ENCODE measurements at regions not wholly inside any gene's neighbourhood (a gene's known extent, or its start where the extent isn't known, plus 50 kb on each side); places are given as distances from the start of the nearest gene placed in this dataset.

DNA sequence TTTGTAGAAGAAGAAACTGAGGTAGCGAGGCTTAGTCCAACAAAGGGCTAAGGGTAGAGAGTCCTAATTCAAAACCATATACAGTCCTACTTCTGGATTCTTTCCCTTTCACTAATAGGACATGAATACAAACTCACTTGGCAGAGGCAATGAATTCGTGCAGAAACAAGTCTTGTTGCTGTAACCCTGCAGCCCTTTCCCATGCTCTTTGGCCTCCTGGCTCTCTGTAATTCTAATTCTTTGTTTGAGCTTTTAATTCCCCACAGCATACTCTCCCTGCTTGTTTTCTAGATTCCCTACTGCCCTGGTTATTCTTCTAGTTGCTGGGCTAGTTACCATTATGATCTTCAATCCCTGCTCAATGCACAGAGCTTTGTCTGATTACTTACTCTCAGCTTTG, 381.4 kb downstream of the ETNK1 start:
- DNase-seq (ENCODE audit: insufficient read length, low spot score) (no peak), FAIRE-seq (no peak)
- no peak for TF ChIP-seq POU2F2 (IDR thresholded peaks at IDR 0.05; ENCODE audit: low read depth, low read length)
- no peak for TF ChIP-seq PAX5 (IDR thresholded peaks at IDR 0.05; ENCODE audit: insufficient read depth, low read length, severe bottlenecking)
- no peak for TF ChIP-seq POLR2AphosphoS5 (IDR thresholded peaks at IDR 0.05; ENCODE audit: low read depth, low read length)
- TF ChIP-seq SPI1 (IDR thresholded peaks at IDR 0.05; ENCODE audit: low read depth, low read length) = no peak
- no peak for TF ChIP-seq TAF1 (IDR thresholded peaks at IDR 0.05; ENCODE audit: low read depth, low read length)
- TF ChIP-seq POLR2A (IDR thresholded peaks at IDR 0.05; ENCODE audit: low read depth, low read length) = no peak

GRCh38 chr12:23008623-23009022, 383.7 kb downstream of the ETNK1 start:
- DNase-seq (ENCODE audit: insufficient read length, low spot score) (no peak), FAIRE-seq (no peak)
- TF ChIP-seq POU2F2 (IDR thresholded peaks at IDR 0.05; ENCODE audit: low read depth, low read length) (no peak), TAF1 (IDR thresholded peaks at IDR 0.05; ENCODE audit: low read depth, low read length) (no peak), PAX5 (IDR thresholded peaks at IDR 0.05; ENCODE audit: insufficient read depth, low read length, severe bottlenecking) (no peak), SPI1 (IDR thresholded peaks at IDR 0.05; ENCODE audit: low read depth, low read length) (no peak), POLR2AphosphoS5 (IDR thresholded peaks at IDR 0.05; ENCODE audit: low read depth, low read length) (no peak), POLR2A (IDR thresholded peaks at IDR 0.05; ENCODE audit: low read depth, low read length) (no peak)

DNA sequence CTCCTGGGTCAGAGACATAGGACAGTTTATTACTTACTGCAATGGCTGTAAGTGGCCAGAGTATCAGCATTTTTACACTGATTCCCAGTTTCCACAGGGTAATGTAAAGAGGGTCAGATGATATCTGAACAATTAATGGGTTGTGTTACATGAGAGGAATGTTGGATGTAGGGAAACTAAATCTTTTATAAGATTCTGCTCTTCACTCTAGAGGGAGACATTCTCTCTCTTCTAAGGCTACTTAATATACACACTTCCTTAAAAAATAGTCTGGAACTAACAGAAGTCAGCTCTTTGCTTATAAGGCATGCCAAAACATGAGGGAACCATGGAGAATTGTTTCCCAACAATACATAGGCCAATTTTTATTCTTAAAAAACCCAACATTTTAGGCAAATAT, 389.8 kb downstream of the ETNK1 start:
- no peak for DNase-seq (ENCODE audit: insufficient read length, low spot score)
- no peak for TF ChIP-seq PAX5 (IDR thresholded peaks at IDR 0.05; ENCODE audit: insufficient read depth, low read length, severe bottlenecking)
- no peak for TF ChIP-seq POU2F2 (IDR thresholded peaks at IDR 0.05; ENCODE audit: low read depth, low read length)
- no peak for TF ChIP-seq SPI1 (IDR thresholded peaks at IDR 0.05; ENCODE audit: low read depth, low read length)
- TF ChIP-seq POLR2AphosphoS5 (IDR thresholded peaks at IDR 0.05; ENCODE audit: low read depth, low read length) = no peak
- TF ChIP-seq TAF1 (IDR thresholded peaks at IDR 0.05; ENCODE audit: low read depth, low read length) = no peak
- no peak for TF ChIP-seq POLR2A (IDR thresholded peaks at IDR 0.05; ENCODE audit: low read depth, low read length)
- no peak for FAIRE-seq

DNA sequence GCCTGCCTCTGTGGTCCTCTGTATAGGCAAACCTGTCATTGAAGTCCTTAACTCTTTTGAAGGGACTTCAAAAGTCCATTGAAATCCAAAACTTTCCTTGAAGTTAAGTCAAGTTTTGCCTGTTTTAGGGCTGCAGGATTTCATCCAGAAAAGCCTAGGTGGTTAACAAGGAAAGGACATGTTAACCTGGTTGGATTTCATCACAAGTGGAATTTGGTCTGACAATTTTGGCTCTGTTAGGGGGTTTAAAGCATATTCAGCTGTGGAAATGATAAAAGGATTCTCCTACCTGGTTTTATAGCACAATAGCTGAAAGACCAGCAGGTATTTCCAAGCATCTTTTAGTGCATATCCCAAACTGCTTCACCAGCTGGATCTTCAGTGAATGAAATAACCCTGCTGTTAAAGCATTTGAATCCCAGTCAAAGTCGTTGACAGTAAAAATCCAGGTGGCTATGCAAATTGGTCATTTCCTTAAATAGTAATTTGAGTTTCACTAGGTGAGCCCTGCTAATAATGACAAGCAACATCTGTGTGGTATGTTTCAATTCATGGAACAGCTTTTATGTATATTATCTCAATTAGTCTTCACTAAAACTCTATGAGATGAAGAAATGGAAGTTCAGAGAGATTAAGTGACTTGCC, 400.5 kb downstream of the ETNK1 start:
- no peak for FAIRE-seq
- DNase-seq (ENCODE audit: insufficient read length, low spot score) = no peak
- TF ChIP-seq PAX5 (IDR thresholded peaks at IDR 0.05; ENCODE audit: insufficient read depth, low read length, severe bottlenecking) (no peak), POLR2A (IDR thresholded peaks at IDR 0.05; ENCODE audit: low read depth, low read length) (no peak), SPI1 (IDR thresholded peaks at IDR 0.05; ENCODE audit: low read depth, low read length) (no peak), POLR2AphosphoS5 (IDR thresholded peaks at IDR 0.05; ENCODE audit: low read depth, low read length) (no peak), POU2F2 (IDR thresholded peaks at IDR 0.05; ENCODE audit: low read depth, low read length) (no peak), TAF1 (IDR thresholded peaks at IDR 0.05; ENCODE audit: low read depth, low read length) (no peak)

DNA sequence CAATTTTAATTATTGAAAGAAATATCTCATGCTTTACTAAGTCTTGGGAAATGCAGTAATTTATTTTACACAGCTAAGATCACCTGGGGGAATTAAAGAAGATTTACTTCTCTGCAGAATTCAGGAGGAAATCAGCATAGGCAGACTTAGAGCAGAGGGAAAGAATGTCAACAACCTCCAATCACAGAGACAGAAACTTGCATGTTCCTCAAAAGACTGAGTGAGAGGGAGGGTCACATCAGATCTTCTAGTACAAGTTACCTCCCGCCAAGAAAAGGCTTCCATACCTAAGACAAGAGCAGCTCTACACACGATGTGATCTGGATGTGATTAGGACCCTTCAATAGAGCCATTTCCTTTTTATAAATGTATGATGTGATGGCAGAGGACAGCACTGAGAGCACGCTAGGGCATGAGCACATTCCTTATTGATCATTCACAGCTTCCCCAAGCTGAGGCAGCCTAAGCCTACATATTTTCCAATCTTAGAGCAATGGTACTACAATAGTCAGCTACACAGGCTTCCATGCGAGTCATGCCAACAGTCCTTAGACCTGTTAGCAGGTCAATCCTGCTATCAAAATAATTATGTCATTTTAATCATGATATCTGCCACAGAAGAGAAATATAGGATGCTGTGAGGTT, 403.3 kb downstream of the ETNK1 start:
- TF ChIP-seq POLR2A (IDR thresholded peaks at IDR 0.05; ENCODE audit: low read depth, low read length) = no peak
- TF ChIP-seq SPI1 (IDR thresholded peaks at IDR 0.05; ENCODE audit: low read depth, low read length) = no peak
- no peak for TF ChIP-seq POU2F2 (IDR thresholded peaks at IDR 0.05; ENCODE audit: low read depth, low read length)
- TF ChIP-seq PAX5 (IDR thresholded peaks at IDR 0.05; ENCODE audit: insufficient read depth, low read length, severe bottlenecking) = no peak
- no peak for TF ChIP-seq TAF1 (IDR thresholded peaks at IDR 0.05; ENCODE audit: low read depth, low read length)
- no peak for TF ChIP-seq POLR2AphosphoS5 (IDR thresholded peaks at IDR 0.05; ENCODE audit: low read depth, low read length)
- FAIRE-seq = no peak
- DNase-seq (ENCODE audit: insufficient read length, low spot score) = no peak

- TF ChIP-seq POLR2A (IDR thresholded peaks at IDR 0.05; ENCODE audit: low read depth, low read length) = no peak
- no peak for TF ChIP-seq PAX5 (IDR thresholded peaks at IDR 0.05; ENCODE audit: insufficient read depth, low read length, severe bottlenecking)
- TF ChIP-seq TAF1 (IDR thresholded peaks at IDR 0.05; ENCODE audit: low read depth, low read length) = no peak
- TF ChIP-seq POU2F2 (IDR thresholded peaks at IDR 0.05; ENCODE audit: low read depth, low read length) = no peak
- no peak for TF ChIP-seq POLR2AphosphoS5 (IDR thresholded peaks at IDR 0.05; ENCODE audit: low read depth, low read length)
- TF ChIP-seq SPI1 (IDR thresholded peaks at IDR 0.05; ENCODE audit: low read depth, low read length) = no peak
- no peak for DNase-seq (ENCODE audit: insufficient read length, low spot score)
- FAIRE-seq = no peak
Measured at GRCh38 chr12:23029185-23029584, 404.2 kb downstream of the ETNK1 start.

GRCh38 chr12:23039834-23040233, 414.9 kb downstream of the ETNK1 start:
- DNase-seq (ENCODE audit: insufficient read length, low spot score) (no peak), FAIRE-seq (no peak)

GRCh38 chr12:23041774-23042173, 416.8 kb downstream of the ETNK1 start:
- no peak for DNase-seq (ENCODE audit: insufficient read length, low spot score)
- FAIRE-seq = no peak
- TF ChIP-seq TAF1 (IDR thresholded peaks at IDR 0.05; ENCODE audit: low read depth, low read length) (no peak), POLR2AphosphoS5 (IDR thresholded peaks at IDR 0.05; ENCODE audit: low read depth, low read length) (no peak), SPI1 (IDR thresholded peaks at IDR 0.05; ENCODE audit: low read depth, low read length) (no peak), PAX5 (IDR thresholded peaks at IDR 0.05; ENCODE audit: insufficient read depth, low read length, severe bottlenecking) (no peak), POLR2A (IDR thresholded peaks at IDR 0.05; ENCODE audit: low read depth, low read length) (no peak), POU2F2 (IDR thresholded peaks at IDR 0.05; ENCODE audit: low read depth, low read length) (no peak)

More at GRCh38 chr12:23039834-23040233, 414.9 kb downstream of the ETNK1 start:
- TF ChIP-seq PAX5 (IDR thresholded peaks at IDR 0.05; ENCODE audit: insufficient read depth, low read length, severe bottlenecking) = no peak

DNA sequence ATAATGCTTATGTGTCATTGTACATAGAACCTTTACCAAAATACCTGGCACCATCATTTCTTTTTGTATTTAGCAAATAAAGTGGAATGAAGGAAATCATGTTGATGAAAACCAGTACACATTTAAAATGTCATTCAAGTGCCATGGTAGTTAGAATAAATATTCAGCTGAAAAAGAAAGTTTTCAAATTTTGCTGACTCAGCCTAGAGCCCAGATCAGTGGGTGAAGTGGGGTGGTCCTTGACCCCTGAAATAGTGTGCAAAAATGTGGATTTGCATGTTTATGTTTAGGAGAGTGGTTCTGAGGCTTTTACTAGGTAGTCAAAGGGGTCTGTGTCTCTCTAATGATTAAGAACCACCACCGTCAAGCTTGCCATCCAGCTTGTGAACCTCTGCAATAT, 418.7 kb downstream of the ETNK1 start:
- FAIRE-seq (no peak), DNase-seq (ENCODE audit: insufficient read length, low spot score) (no peak)
- TF ChIP-seq POU2F2 (IDR thresholded peaks at IDR 0.05; ENCODE audit: low read depth, low read length) (no peak), PAX5 (IDR thresholded peaks at IDR 0.05; ENCODE audit: insufficient read depth, low read length, severe bottlenecking) (no peak), POLR2AphosphoS5 (IDR thresholded peaks at IDR 0.05; ENCODE audit: low read depth, low read length) (no peak), POLR2A (IDR thresholded peaks at IDR 0.05; ENCODE audit: low read depth, low read length) (no peak), SPI1 (IDR thresholded peaks at IDR 0.05; ENCODE audit: low read depth, low read length) (no peak), TAF1 (IDR thresholded peaks at IDR 0.05; ENCODE audit: low read depth, low read length) (no peak)
